GM10266 (cell line): ENCODE measurements at regions not wholly inside any gene's neighbourhood (a gene's known extent, or its start where the extent isn't known, plus 50 kb on each side); places are given as distances from the start of the nearest gene placed in this dataset.

ENCODE experiments used
- DNase-seq: peaks from one replicate; pipeline ENCODE4 v3.0.0; 2012; ENCODE audit errors: extremely low spot score
- TF ChIP-seq, protein P1 (sequence below): IDR thresholded peaks from 2 replicates; pipeline ENCODE4 v1.5.1; 2012; ENCODE audit warnings: mild to moderate bottlenecking, low read depth; ENCODE audit not compliant: control insufficient read depth, insufficient read depth; ENCODE audit errors: missing control alignments

DNA sequence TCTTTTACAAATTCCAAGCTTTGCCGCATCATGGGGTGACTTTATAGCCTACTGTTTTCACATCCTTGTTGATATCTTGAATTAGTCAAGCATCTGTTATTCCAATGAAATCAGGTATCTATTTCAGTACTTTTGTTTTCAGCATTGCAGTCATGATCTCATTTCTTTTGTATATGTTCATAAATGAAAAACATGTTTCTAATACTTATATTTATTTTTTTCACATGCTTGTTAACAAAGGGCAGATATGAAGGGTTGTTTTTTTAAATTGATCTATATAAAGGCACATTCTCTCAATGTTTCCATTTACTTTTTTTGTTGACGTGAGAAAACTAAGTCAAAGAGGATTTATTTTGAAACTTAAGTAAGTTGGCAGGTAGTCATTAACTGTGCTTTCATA, 964.8 kb downstream of the JRKL start:
- no peak for DNase-seq
- TF ChIP-seq, protein P1, sequence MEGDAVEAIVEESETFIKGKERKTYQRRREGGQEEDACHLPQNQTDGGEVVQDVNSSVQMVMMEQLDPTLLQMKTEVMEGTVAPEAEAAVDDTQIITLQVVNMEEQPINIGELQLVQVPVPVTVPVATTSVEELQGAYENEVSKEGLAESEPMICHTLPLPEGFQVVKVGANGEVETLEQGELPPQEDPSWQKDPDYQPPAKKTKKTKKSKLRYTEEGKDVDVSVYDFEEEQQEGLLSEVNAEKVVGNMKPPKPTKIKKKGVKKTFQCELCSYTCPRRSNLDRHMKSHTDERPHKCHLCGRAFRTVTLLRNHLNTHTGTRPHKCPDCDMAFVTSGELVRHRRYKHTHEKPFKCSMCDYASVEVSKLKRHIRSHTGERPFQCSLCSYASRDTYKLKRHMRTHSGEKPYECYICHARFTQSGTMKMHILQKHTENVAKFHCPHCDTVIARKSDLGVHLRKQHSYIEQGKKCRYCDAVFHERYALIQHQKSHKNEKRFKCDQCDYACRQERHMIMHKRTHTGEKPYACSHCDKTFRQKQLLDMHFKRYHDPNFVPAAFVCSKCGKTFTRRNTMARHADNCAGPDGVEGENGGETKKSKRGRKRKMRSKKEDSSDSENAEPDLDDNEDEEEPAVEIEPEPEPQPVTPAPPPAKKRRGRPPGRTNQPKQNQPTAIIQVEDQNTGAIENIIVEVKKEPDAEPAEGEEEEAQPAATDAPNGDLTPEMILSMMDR, result no peak

DNA sequence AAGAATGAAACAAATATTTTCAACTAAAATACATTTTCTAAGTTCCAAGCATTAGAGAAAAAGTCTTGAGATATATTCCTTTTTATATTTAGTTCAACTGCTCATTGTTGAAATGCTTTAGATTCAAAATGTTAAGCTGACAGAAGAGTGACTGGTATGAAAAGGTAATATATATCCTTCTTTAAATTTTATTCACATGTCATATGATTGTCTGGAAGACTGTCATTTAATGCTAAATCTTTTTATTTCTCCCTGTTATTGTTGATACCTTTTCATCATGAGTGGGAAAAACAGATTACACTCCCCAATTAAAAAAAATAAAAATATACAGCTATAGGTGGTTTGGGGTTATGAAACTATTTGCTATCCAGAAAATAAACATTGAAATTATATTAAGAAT, 965.4 kb downstream of the JRKL start:
- DNase-seq, result no peak

DNA sequence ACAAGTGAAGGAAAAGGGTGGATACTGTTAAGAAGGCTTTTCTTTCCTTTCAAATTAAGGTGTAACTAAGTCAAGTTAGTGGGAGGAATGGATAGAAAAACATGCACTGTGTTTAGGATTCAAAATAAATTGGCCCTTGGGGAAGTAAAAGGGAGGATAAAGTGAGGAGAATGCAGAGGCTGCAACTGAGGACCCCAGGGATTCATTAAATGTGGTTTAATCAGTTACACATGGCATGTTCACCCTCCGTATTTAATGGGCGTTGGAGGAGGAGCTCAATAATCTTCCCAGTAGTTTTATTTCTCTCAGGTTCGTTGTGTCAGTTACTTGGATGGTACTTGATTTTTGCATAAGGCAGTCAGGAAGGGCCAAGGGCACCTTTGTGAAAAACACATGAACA, 966.3 kb downstream of the JRKL start:
- TF ChIP-seq, protein P1, result no peak
- DNase-seq, result no peak

More for the DNA sequence above, 965.4 kb downstream of the JRKL start:
- TF ChIP-seq, protein P1, result no peak

DNA sequence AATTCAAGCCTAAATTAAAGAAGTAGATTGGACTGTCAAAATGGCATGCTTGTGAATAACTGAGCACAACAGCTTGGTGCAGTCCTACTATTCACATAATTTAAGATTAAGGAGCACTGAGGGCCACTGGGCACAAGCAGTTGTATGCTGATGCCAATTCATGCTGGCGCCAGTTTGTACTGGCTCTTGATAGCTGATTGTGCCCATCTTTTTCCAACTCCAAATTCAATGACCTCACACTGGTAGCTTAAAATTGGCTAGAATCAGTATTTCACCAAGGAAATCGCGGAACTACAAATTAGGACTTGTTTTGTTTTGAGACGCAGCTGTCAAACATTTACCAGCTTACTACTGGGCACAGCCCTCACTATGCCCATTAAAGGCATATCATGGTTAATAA, 969.2 kb downstream of the JRKL start:
- no peak for DNase-seq
- TF ChIP-seq, protein P1, result no peak

DNA sequence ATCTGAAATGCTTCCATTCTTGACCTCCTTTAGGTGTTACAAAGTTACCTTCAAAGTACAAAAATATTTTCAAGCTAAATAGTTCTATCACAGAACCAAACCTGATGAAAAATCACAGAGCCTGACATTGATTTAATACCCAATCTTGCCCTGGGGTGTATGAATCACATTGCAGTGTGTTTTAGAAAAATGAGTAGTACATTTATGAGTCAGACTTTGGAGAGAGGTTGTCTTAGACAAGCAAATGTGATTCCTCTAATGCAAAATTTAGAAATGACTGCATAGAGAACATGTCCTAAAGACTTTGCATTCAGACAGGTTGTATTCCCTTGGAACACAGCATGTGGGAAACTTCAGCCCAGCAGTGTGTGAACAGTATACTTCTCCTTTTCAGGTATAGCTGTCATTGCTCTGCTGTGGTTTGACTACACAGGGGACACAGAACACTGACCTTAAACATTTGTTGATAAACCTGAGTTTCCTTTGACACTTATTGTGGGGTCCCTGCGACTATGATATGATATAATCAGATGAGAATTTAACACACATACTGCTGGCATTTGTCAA, 972.1 kb downstream of the JRKL start:
- no peak for DNase-seq
- TF ChIP-seq, protein P1, result no peak

DNA sequence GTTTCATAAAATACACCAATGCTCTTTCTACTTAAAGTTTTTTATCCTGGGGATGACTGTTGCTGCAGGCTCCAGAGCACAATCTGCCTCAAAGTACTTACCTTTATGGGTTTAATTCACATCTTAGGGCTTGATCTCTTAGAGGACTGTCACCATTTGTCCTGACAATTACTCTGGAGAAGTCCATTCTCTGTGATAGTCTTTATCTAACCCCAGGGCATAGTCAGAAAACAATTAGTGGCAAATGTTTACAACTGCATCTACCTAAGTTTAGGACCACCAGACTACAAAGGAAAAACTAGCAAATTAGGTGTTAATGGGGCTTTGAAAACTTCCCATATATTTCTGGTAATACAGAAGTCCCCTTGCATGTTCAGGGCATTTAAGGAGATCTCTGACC, 973.5 kb downstream of the JRKL start:
- DNase-seq, result no peak
- TF ChIP-seq, protein P1, result no peak

DNA sequence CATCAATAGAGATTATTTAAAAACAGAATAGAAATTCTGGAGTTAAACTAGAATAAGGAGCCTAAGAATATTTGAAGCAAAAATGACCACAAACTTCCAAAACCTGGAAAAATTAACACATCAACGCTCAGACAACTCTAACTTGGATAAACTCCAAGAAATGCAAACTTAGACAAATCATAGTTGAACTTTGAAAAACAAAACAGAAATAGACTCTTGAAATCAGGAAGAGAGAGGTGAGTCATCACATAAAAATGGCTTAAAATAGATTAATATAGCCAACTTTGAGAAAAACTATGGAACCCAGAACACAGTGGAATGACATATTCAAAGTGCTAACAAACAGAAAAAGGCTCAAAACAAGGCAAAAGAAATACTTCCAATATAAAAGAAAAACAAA, 974.2 kb downstream of the JRKL start:
- TF ChIP-seq, protein P1, result no peak
- no peak for DNase-seq
